ENCODE measurements at regions not wholly inside any gene's neighbourhood (a gene's known extent, or its start where the extent isn't known, plus 50 kb on each side); places are given as distances from the start of the nearest gene placed in this dataset.

DNA sequence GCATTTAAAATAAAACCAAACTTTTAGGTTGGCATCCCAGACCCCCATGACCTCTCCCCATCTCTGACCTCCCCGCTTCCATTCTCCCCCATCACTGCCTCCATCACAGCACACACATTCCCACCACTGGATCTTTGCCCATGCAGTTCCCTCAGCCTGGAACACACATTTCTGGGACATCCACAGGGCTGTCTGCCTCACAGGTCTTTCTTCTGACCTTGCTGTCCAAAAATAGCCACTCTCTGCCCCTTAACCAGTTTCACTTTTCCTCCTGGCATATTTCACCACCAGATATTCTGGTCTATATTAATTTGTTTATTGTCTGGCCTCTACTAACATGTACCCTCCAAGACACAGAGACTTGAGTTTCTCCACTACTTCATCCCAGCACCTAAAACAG is 75.2 kb upstream of the PRDM11 start:
- TF ChIP-seq, protein P1, sequence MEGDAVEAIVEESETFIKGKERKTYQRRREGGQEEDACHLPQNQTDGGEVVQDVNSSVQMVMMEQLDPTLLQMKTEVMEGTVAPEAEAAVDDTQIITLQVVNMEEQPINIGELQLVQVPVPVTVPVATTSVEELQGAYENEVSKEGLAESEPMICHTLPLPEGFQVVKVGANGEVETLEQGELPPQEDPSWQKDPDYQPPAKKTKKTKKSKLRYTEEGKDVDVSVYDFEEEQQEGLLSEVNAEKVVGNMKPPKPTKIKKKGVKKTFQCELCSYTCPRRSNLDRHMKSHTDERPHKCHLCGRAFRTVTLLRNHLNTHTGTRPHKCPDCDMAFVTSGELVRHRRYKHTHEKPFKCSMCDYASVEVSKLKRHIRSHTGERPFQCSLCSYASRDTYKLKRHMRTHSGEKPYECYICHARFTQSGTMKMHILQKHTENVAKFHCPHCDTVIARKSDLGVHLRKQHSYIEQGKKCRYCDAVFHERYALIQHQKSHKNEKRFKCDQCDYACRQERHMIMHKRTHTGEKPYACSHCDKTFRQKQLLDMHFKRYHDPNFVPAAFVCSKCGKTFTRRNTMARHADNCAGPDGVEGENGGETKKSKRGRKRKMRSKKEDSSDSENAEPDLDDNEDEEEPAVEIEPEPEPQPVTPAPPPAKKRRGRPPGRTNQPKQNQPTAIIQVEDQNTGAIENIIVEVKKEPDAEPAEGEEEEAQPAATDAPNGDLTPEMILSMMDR (IDR thresholded peaks at IDR 0.05; ENCODE audit: low read depth, low read length, poor library complexity, severe bottlenecking) = no peak
- no peak for TF ChIP-seq EZH2phosphoT487 (IDR thresholded peaks at IDR 0.05; ENCODE audit: borderline replicate concordance, low read length)

All from DOHH2 (cell line).